GM12892 (cell line): ENCODE measurements at regions not wholly inside any gene's neighbourhood (a gene's known extent, or its start where the extent isn't known, plus 50 kb on each side); places are given as distances from the start of the nearest gene placed in this dataset.

Experiments used
- POLR2A ChIP-seq: IDR thresholded peaks from 2 replicates; pipeline ENCODE4 v1.6.1; 2011; ENCODE audit warnings: low read depth, low read length, control low read depth
- POLR2AphosphoS5 ChIP-seq: IDR thresholded peaks from 2 replicates; pipeline ENCODE4 v1.6.1; 2011; ENCODE audit warnings: low read depth, low read length, control low read depth

- TF ChIP-seq POLR2A (no peak), POLR2AphosphoS5 (no peak)
Observed at GRCh38 chr4:53928825-53929224, 135.6 kb downstream of the CHIC2 start.
